OCI-LY1 (cell line): ENCODE measurements at regions not wholly inside any gene's neighbourhood (a gene's known extent, or its start where the extent isn't known, plus 50 kb on each side); places are given as distances from the start of the nearest gene placed in this dataset.

Experiments used
- H2AFZ ChIP-seq: fragments of 200-600 bp; sonication (generic), shearing (Covaris generic); 2 replicates; pipeline ENCODE4 v1.6.0; 2014; ENCODE audit warnings: antibody characterized with exemption, mild to moderate bottlenecking, low read length
- H3F3A ChIP-seq: fragments of 200-600 bp; sonication (generic), shearing (Covaris generic); 2 replicates; pipeline ENCODE4 v1.6.0; 2014; ENCODE audit warnings: mild to moderate bottlenecking, antibody characterized with exemption, low read length, moderate library complexity; ENCODE audit not compliant: insufficient read depth
- H3K27ac ChIP-seq: fragments of 200-600 bp; sonication (generic); 2 replicates; pipeline ENCODE4 v1.5.1; 2014; ENCODE audit warnings: low read length, mixed run types, mild to moderate bottlenecking, low read depth; ENCODE audit not compliant: poor library complexity, severe bottlenecking
- H3K27me3 ChIP-seq: fragments of 200-600 bp; sonication (generic); 2 replicates; pipeline ENCODE4 v1.6.0; 2014; ENCODE audit warnings: antibody characterized with exemption, mild to moderate bottlenecking, low read length, moderate library complexity; ENCODE audit not compliant: insufficient read depth
- H3K36me3 ChIP-seq: fragments of 200-600 bp; sonication (generic); 2 replicates; pipeline ENCODE4 v1.6.1; 2014; ENCODE audit warnings: mild to moderate bottlenecking, antibody characterized with exemption, low read length, moderate library complexity, mixed read lengths; ENCODE audit not compliant: insufficient read depth
- H3K4me1 ChIP-seq: fragments of 200-600 bp; sonication (generic); 2 replicates; pipeline ENCODE4 v1.5.1; 2014; ENCODE audit warnings: mild to moderate bottlenecking, low read length, moderate library complexity; ENCODE audit not compliant: insufficient read depth, severe bottlenecking
- H3K4me2 ChIP-seq: fragments of 200-600 bp; sonication (generic), shearing (Covaris generic); 2 replicates; pipeline ENCODE4 v1.6.1; 2014; ENCODE audit warnings: low read length
- H3K4me3 ChIP-seq: fragments of 200-600 bp; sonication (generic); 2 replicates; pipeline ENCODE4 v1.5.1; 2014; ENCODE audit warnings: low read length, low read depth, mild to moderate bottlenecking, mixed read lengths; ENCODE audit not compliant: poor library complexity, severe bottlenecking
- H3K79me2 ChIP-seq: fragments of 200-600 bp; shearing (Covaris generic); 2 replicates; pipeline ENCODE4 v1.6.1; 2016; ENCODE audit warnings: mixed run types, low read length, mixed read lengths; ENCODE audit not compliant: insufficient read depth
- H3K9ac ChIP-seq: fragments of 200-600 bp; sonication (generic), shearing (Covaris generic); 2 replicates; pipeline ENCODE4 v1.6.1; 2014; ENCODE audit warnings: mild to moderate bottlenecking, low read length, mixed read lengths
- H3K9me2 ChIP-seq: fragments of 200-600 bp; sonication (generic), shearing (Covaris generic); 2 replicates; pipeline ENCODE4 v1.6.1; 2014; ENCODE audit warnings: low read depth, mild to moderate bottlenecking, low read length, mixed read lengths
- H3K9me3 ChIP-seq: fragments of 200-600 bp; shearing (Covaris generic); 2 replicates; pipeline ENCODE4 v1.6.1; 2014; ENCODE audit warnings: low read length, mixed read lengths
- H4K20me1 ChIP-seq: fragments of 200-600 bp; sonication (generic), shearing (Covaris generic); 2 replicates; pipeline ENCODE4 v1.6.0; 2016; ENCODE audit warnings: mild to moderate bottlenecking, low read length; ENCODE audit not compliant: insufficient read depth
- CTCF ChIP-seq: fragments of 200-600 bp; sonication (generic), shearing (Covaris generic); IDR thresholded peaks from 2 replicates; pipeline ENCODE4 v1.5.1; 2017; ENCODE audit warnings: mild to moderate bottlenecking, antibody characterized with exemption, low read length, moderate library complexity, mixed read lengths
- EZH2 ChIP-seq: fragments of 200-600 bp; sonication (generic), shearing (Covaris generic); IDR thresholded peaks from 2 replicates; pipeline ENCODE4 v1.8.0; 2017; ENCODE audit warnings: borderline replicate concordance, mixed run types, mild to moderate bottlenecking, antibody characterized with exemption, low read length, moderate library complexity, mixed read lengths

GRCh38 chr5:117054141-117054540 lies 479.5 kb upstream of the SEMA6A start:
- H4K20me1 ChIP-seq: no peaks in the 10 kb centered on the region
- H3K79me2 ChIP-seq: no peaks in the 10 kb centered on the region
- no peaks in the 10 kb centered on the region for H3K4me1 ChIP-seq
- H3K4me2 ChIP-seq: no peak overlapping the region
- no peak overlapping the region for H3K4me3 ChIP-seq
- H3K36me3 ChIP-seq: no peaks in the 10 kb centered on the region
- no peaks in the 10 kb centered on the region for H3K27me3 ChIP-seq
- H3K9me3 ChIP-seq: no peaks in the 10 kb centered on the region
- no peaks in the 10 kb centered on the region for H3K9me2 ChIP-seq
- no peak overlapping the region for H2AFZ ChIP-seq
- no peak overlapping the region for H3K9ac ChIP-seq
- TF ChIP-seq EZH2: no peak
- no peak for TF ChIP-seq CTCF
- no peak overlapping the region for H3K27ac ChIP-seq
- H3F3A ChIP-seq: no peaks in the 10 kb centered on the region

GRCh38 chr5:117041926-117042595 lies 467.4 kb upstream of the SEMA6A start:
- H3K4me2 ChIP-seq: no peak overlapping the region
- no peaks in the 10 kb centered on the region for H3K9me3 ChIP-seq
- H3K79me2 ChIP-seq: no peaks in the 10 kb centered on the region
- H2AFZ ChIP-seq: no peak overlapping the region
- H3F3A ChIP-seq: no peaks in the 10 kb centered on the region
- no peak for TF ChIP-seq EZH2
- TF ChIP-seq CTCF: no peak
- H3K27ac ChIP-seq: no peak overlapping the region
- no peaks in the 10 kb centered on the region for H4K20me1 ChIP-seq
- H3K36me3 ChIP-seq: no peaks in the 10 kb centered on the region
- H3K4me1 ChIP-seq: no peaks in the 10 kb centered on the region
- no peaks in the 10 kb centered on the region for H3K27me3 ChIP-seq
- no peaks in the 10 kb centered on the region for H3K9me2 ChIP-seq
- no peak overlapping the region for H3K9ac ChIP-seq
- no peak overlapping the region for H3K4me3 ChIP-seq

- Histone ChIP-seq H3K36me3 (no peaks in the 10 kb centered on the region), H3K9me2 (no peaks in the 10 kb centered on the region), H3K27ac (no peak overlapping the region), H3F3A (no peaks in the 10 kb centered on the region), H3K9ac (no peak overlapping the region), H3K9me3 (no peaks in the 10 kb centered on the region), H3K4me2 (no peak overlapping the region), H3K4me1 (no peaks in the 10 kb centered on the region), H3K4me3 (no peak overlapping the region), H3K79me2 (no peaks in the 10 kb centered on the region), H3K27me3 (no peaks in the 10 kb centered on the region), H4K20me1 (no peaks in the 10 kb centered on the region), H2AFZ (no peak overlapping the region)
- TF ChIP-seq EZH2: no peak
- no peak for TF ChIP-seq CTCF
These were observed 464.4 kb upstream of the SEMA6A start for GRCh38 chr5:117039035-117039434.
